ENCODE measurements at regions not wholly inside any gene's neighbourhood (a gene's known extent, or its start where the extent isn't known, plus 50 kb on each side); places are given as distances from the start of the nearest gene placed in this dataset.

DNA sequence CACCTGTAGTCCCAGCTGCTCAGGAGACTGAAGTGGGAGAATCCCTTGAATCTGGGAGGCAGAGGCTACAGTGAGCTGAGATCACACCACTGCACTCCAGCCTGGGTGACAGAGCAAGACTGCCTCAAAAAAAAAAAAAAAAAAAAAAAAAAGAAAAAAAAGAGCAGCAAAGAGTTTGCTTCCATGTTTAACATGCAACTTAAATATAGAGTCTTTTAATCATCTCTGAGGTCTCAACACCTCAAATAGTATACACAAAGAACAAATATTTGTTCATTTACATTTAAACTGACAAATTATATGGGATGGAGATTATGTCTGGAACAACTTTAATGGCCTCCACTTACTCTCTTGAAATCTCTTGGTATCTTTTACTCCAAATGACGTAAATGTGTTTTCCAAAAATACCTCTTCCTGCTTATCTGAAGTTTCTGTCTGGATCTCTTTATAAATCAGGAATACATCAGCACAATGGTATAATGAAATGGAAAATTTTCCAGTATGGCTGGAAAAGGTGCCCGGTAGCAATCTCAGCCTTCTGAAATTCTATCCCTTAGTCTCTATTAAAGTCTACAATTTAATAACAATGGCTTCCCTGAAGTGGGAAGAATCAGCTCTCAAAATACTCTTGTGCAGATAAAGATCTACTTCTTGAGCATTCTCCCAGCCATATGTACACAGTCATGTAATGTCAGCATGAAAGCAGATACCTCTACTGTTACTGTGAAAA lies 258.5 kb downstream of the OMA1 start:
- no peaks in the 10 kb centered on the region for H3K9me3 Mint-ChIP-seq
- TF ChIP-seq, protein P1, sequence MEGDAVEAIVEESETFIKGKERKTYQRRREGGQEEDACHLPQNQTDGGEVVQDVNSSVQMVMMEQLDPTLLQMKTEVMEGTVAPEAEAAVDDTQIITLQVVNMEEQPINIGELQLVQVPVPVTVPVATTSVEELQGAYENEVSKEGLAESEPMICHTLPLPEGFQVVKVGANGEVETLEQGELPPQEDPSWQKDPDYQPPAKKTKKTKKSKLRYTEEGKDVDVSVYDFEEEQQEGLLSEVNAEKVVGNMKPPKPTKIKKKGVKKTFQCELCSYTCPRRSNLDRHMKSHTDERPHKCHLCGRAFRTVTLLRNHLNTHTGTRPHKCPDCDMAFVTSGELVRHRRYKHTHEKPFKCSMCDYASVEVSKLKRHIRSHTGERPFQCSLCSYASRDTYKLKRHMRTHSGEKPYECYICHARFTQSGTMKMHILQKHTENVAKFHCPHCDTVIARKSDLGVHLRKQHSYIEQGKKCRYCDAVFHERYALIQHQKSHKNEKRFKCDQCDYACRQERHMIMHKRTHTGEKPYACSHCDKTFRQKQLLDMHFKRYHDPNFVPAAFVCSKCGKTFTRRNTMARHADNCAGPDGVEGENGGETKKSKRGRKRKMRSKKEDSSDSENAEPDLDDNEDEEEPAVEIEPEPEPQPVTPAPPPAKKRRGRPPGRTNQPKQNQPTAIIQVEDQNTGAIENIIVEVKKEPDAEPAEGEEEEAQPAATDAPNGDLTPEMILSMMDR (conservative IDR thresholded peaks at IDR 0.05): no peak
- no peak overlapping the region for H3K4me3 Mint-ChIP-seq
- no peaks in the 10 kb centered on the region for H3K36me3 Mint-ChIP-seq
- no peak for DNase-seq (ENCODE audit: extremely low spot score, unreplicated experiment)
- no peaks in the 10 kb centered on the region for H3K4me1 Mint-ChIP-seq (ENCODE audit: unreplicated experiment)
- peaks cover 6% of the 10 kb centered on the region for H3K27me3 Mint-ChIP-seq
- H3K27ac Mint-ChIP-seq: no peak overlapping the region

DNA sequence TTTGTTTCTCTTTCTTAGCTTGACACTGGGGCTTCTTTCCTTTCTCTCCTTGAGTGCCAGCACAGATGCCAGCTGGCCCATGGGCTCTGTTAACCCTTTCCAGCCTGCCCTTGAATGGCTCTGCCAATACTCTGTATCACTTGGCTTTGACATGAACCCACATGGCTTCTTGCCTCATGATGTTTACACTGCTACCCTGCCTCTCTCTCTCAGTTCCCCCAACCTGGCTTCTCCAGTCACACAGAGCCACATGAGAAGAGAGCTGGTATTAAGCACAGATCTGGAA lies 262.4 kb downstream of the OMA1 start:
- no peaks in the 10 kb centered on the region for H3K4me1 Mint-ChIP-seq (ENCODE audit: unreplicated experiment)
- peaks cover 6% of the 10 kb centered on the region for H3K27me3 Mint-ChIP-seq
- no peak overlapping the region for H3K27ac Mint-ChIP-seq
- H3K36me3 Mint-ChIP-seq: no peaks in the 10 kb centered on the region
- TF ChIP-seq, protein P1 (conservative IDR thresholded peaks at IDR 0.05): no peak
- H3K9me3 Mint-ChIP-seq: no peaks in the 10 kb centered on the region
- DNase-seq (ENCODE audit: extremely low spot score, unreplicated experiment): no peak
- no peak overlapping the region for H3K4me3 Mint-ChIP-seq

DNA sequence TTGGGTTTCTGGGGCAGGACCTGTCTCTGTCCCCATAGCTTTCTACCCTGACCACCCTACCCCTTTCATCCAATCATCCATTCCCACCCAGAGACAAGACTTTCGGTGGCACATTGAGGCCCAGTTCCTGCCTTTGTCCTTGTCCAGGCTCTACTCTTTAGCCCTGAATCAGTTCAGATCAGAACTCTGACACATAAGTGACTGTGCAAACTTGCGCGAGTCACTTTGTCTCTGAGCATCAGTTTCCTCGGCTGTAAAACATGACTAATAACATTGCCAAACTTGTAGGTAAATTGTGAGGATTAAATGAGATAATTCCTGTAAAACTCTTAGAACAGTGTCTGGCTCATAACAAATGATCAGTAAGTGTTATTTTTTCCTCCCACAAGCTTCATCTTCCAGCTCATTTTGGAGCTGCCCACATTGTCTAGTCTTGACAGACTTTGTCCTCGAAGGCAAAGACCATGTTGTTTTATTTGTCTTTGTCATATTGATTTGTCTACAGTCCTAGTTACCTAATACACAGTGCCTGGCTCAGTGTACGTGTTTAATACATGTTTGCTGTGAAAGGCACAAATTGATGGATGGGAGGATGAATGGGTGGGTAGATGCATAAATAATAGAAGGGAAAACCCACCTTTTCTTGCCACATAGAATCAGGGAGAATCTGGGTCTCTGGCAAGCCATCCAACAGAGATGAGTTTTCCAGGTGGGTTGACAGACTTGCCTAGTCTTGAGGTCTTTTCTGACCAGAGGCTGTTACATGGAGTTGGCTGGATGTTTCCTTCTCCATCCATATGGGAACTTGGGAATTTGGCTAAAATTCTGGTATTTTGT lies 262.9 kb downstream of the OMA1 start:
- Mint-ChIP-seq H3K9me3 (no peaks in the 10 kb centered on the region), H3K4me3 (no peak overlapping the region), H3K27ac (no peak overlapping the region), H3K27me3 (peaks cover 6% of the 10 kb centered on the region), H3K4me1 (ENCODE audit: unreplicated experiment) (no peaks in the 10 kb centered on the region), H3K36me3 (no peaks in the 10 kb centered on the region)
- TF ChIP-seq, protein P1 (conservative IDR thresholded peaks at IDR 0.05): no peak
- DNase-seq (ENCODE audit: extremely low spot score, unreplicated experiment): no peak

DNA sequence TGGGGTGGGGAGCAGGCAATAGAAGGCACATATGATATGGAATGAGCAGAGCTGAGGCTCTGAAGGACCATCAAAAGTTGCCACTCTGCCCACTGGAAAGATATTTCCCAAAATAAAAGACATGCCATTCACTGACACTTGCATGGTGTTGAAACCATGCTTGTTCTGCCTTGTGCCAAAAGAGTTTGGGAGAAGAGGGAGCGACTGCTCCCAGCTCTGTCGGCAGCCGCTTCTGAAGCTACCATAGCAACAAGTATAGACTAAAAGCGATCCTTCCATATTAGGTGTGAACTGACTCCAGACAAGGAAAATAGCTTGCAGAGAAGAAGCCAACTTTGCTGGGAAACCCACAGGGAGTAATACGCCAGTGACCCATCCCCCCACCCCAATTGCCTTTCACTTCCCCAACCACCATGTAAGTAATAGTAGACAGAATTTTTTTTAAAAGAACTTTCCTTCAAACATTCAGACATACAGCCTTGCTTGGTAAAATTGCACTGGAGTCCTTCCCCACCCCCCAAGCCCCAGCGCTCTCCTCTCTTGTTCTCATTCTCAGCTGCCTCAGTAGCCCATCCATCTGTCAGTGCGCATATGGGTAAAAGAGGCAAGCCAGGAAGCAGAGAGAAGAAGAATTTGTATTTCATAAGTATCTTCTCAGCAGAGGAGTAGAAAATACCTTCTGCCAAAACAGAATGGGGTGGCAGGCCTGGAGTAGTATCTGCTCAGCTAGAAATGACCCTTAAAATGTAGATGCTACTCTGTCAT lies 263.7 kb downstream of the OMA1 start:
- no peak for DNase-seq (ENCODE audit: extremely low spot score, unreplicated experiment)
- Mint-ChIP-seq H3K27ac (no peak overlapping the region), H3K27me3 (peaks cover 6% of the 10 kb centered on the region), H3K9me3 (no peaks in the 10 kb centered on the region), H3K4me1 (ENCODE audit: unreplicated experiment) (no peaks in the 10 kb centered on the region), H3K4me3 (no peak overlapping the region), H3K36me3 (no peaks in the 10 kb centered on the region)
- TF ChIP-seq, protein P1 (conservative IDR thresholded peaks at IDR 0.05): no peak

DNA sequence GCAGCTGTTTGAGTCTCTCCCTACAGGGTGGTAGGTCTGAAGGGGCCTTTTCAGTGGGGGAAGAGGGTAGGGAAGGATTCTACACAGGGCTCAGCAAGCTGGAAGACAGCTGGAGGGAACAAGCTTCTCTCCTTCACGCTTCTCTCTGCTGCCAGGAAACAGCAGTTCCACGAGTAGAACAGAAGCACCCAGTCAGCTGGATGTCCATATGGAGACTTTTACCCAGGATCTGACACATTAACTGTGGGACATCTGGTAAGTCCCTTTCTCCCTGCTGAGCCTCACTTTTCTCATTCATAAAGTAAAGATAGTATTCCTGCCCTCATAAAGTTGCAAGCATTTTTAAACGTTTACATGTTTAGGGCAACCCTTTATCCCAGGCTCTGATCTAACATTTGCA lies 280.3 kb downstream of the OMA1 start:
- Mint-ChIP-seq H3K4me3 (no peak overlapping the region), H3K27me3 (no peaks in the 10 kb centered on the region), H3K4me1 (ENCODE audit: unreplicated experiment) (no peaks in the 10 kb centered on the region), H3K36me3 (no peaks in the 10 kb centered on the region), H3K9me3 (no peaks in the 10 kb centered on the region), H3K27ac (no peak overlapping the region)
- TF ChIP-seq, protein P1 (conservative IDR thresholded peaks at IDR 0.05): no peak
- DNase-seq (ENCODE audit: extremely low spot score, unreplicated experiment): no peak
